ENCODE measurements at regions not wholly inside any gene's neighbourhood (a gene's known extent, or its start where the extent isn't known, plus 50 kb on each side); places are given as distances from the start of the nearest gene placed in this dataset.
"Not testable (repeated sequence)": the region's sequence is repeated elsewhere in the genome, so short reads cannot be mapped to it uniquely, and the experiment has no call there.

- no peak for DNase-seq
These were observed 231.7 kb upstream of the AFF2 start for GRCh38 chrX:148268673-148269072.

GRCh38 chrX:148269513-148269912 is 230.9 kb upstream of the AFF2 start:
- no peak for DNase-seq

GRCh38 chrX:148270499-148270898 is 229.9 kb upstream of the AFF2 start:
- no peak for DNase-seq

GRCh38 chrX:148271263-148271662 is 229.2 kb upstream of the AFF2 start:
- no peak for DNase-seq

GRCh38 chrX:148281920-148282319 is 218.5 kb upstream of the AFF2 start:
- no peak for DNase-seq

- no peak for DNase-seq
These were observed 217.9 kb upstream of the AFF2 start for GRCh38 chrX:148282504-148282903.

- no peak for DNase-seq
These were observed 216.4 kb upstream of the AFF2 start for GRCh38 chrX:148284056-148284455.

- no peak for DNase-seq
These were observed 215.6 kb upstream of the AFF2 start for GRCh38 chrX:148284821-148285220.

- no peak for DNase-seq
These were observed 212.0 kb upstream of the AFF2 start for GRCh38 chrX:148288451-148288850.

GRCh38 chrX:148290041-148290440 is 210.4 kb upstream of the AFF2 start:
- DNase-seq, result no peak

GRCh38 chrX:148290931-148291330 is 209.5 kb upstream of the AFF2 start:
- DNase-seq, result peak; percentile 5 to 49

- no peak for DNase-seq
These were observed 201.7 kb upstream of the AFF2 start for GRCh38 chrX:148298737-148299136.

GRCh38 chrX:148305214-148305613 is 195.2 kb upstream of the AFF2 start:
- not testable (repeated sequence) for DNase-seq

GRCh38 chrX:148309413-148309812 is 191.0 kb upstream of the AFF2 start:
- no peak for DNase-seq

GRCh38 chrX:148310426-148311165 is 189.8 kb upstream of the AFF2 start:
- no peak for DNase-seq

- no peak for DNase-seq
These were observed 188.9 kb upstream of the AFF2 start for GRCh38 chrX:148311544-148311943.

GRCh38 chrX:148314876-148315275 is 185.5 kb upstream of the AFF2 start:
- DNase-seq, result no peak

GRCh38 chrX:148316446-148316845 is 184.0 kb upstream of the AFF2 start:
- peak; percentile 9 to 23 for DNase-seq

- no peak for DNase-seq
These were observed 177.5 kb upstream of the AFF2 start for GRCh38 chrX:148322906-148323305.

GRCh38 chrX:148333989-148334388 is 166.4 kb upstream of the AFF2 start:
- DNase-seq, result no peak

GRCh38 chrX:148337873-148338272 is 162.5 kb upstream of the AFF2 start:
- no peak for DNase-seq

GRCh38 chrX:148354916-148355315 is 145.5 kb upstream of the AFF2 start:
- DNase-seq, result peak; percentile 10 to 35

- DNase-seq, result no peak
These were observed 138.8 kb upstream of the AFF2 start for GRCh38 chrX:148361641-148362040.

- no peak for DNase-seq
These were observed 136.8 kb upstream of the AFF2 start for GRCh38 chrX:148363471-148364235.
